PC-3 (cell line): ENCODE measurements at regions not wholly inside any gene's neighbourhood (a gene's known extent, or its start where the extent isn't known, plus 50 kb on each side); places are given as distances from the start of the nearest gene placed in this dataset.

Experiments
- ATAC-seq: fragments of 200-7000 bp; cut with Tn5 transposase; 2 replicates; pipeline ENCODE4 v1.9.1; 2020; ENCODE audit warnings: mild to moderate bottlenecking, moderate library complexity
- BruUV-seq: library from RNA; stranded (reverse); fragments of 400-500 nt; replicated peaks from 2 replicates; lab custom pipeline; 2021; lab: Mats Ljungman, UMichigan
- CTCF ChIA-PET: fragments of 300-600 bp; sonication (Branson Sonifier 250); formaldehyde crosslinking; loops from one replicate; lab custom pipeline; 2022; ENCODE audit warnings: antibody characterized with exemption; lab: Charles Lee
- POLR2A ChIA-PET: fragments of 300-600 bp; sonication (Branson Sonifier 250); formaldehyde crosslinking; loops from one replicate; lab custom pipeline; 2022; ENCODE audit warnings: antibody characterized with exemption; ENCODE audit not compliant: unreplicated experiment; lab: Charles Lee
- DNase-seq: peaks from one replicate; pipeline ENCODE4 v3.0.0-alpha.2; 2015
- H2AFZ ChIP-seq: fragments of 300-600 bp; sonication (generic); 2 replicates; pipeline ENCODE4 v1.6.0; 2016; ENCODE audit warnings: antibody characterized with exemption, low read length
- H3F3A ChIP-seq: fragments of 300-600 bp; sonication (generic); one replicate; pipeline ENCODE4 v1.6.0; 2017; ENCODE audit warnings: antibody characterized with exemption, low read length, control low read depth, mild to moderate bottlenecking; ENCODE audit not compliant: unreplicated experiment
- H3K27ac ChIP-seq: fragments of 300-600 bp; sonication (generic); 2 replicates; pipeline ENCODE4 v1.5.1; 2016; ENCODE audit warnings: mild to moderate bottlenecking, low read length
- H3K27me3 ChIP-seq: fragments of 300-600 bp; sonication (generic); 2 replicates; pipeline ENCODE4 v1.6.1; 2016; ENCODE audit warnings: low read length, mixed read lengths
- H3K36me3 ChIP-seq: fragments of 300-600 bp; sonication (generic); 2 replicates; pipeline ENCODE4 v1.6.1; 2016; ENCODE audit warnings: low read depth, mixed run types, low read length, mixed read lengths
- H3K4me1 ChIP-seq: fragments of 300-600 bp; sonication (generic); 2 replicates; pipeline ENCODE4 v1.5.1; 2016; ENCODE audit warnings: low read length; ENCODE audit not compliant: insufficient read depth
- H3K4me2 ChIP-seq: fragments of 300-600 bp; sonication (generic); 2 replicates; pipeline ENCODE4 v1.6.0; 2016; ENCODE audit warnings: low read length
- H3K4me3 ChIP-seq: fragments of 300-600 bp; sonication (generic); 2 replicates; pipeline ENCODE4 v1.5.1; 2016; ENCODE audit warnings: mild to moderate bottlenecking, low read length, mixed read lengths
- H3K79me2 ChIP-seq: fragments of 300-600 bp; sonication (generic); 2 replicates; pipeline ENCODE4 v1.6.1; 2017; ENCODE audit warnings: low read length, mixed read lengths
- H3K9ac ChIP-seq: fragments of 300-600 bp; sonication (generic); 2 replicates; pipeline ENCODE4 v1.6.0; 2016; ENCODE audit warnings: mild to moderate bottlenecking, low read length
- H3K9me2 ChIP-seq: fragments of 300-600 bp; sonication (generic); replicated peaks from 2 replicates; pipeline ENCODE4 v1.6.1; 2016; ENCODE audit warnings: mixed run types, low read length, mixed read lengths
- H3K9me3 ChIP-seq: fragments of 300-600 bp; sonication (generic); 2 replicates; pipeline ENCODE4 v1.6.1; 2016; ENCODE audit warnings: low read length, mixed read lengths
- H4K20me1 ChIP-seq: fragments of 300-600 bp; sonication (generic); 2 replicates; pipeline ENCODE4 v1.6.1; 2016; ENCODE audit warnings: low read length, mixed read lengths
- EZH2 ChIP-seq: fragments of 300-600 bp; sonication (generic); IDR thresholded peaks from one replicate; pipeline ENCODE4 v1.6.1; 2017; ENCODE audit warnings: antibody characterized with exemption, mild to moderate bottlenecking, low read length; ENCODE audit not compliant: unreplicated experiment
- EZH2phosphoT487 ChIP-seq: fragments of 300-600 bp; sonication (generic); IDR thresholded peaks from 2 replicates; pipeline ENCODE4 v1.6.1; 2018; ENCODE audit warnings: mild to moderate bottlenecking, antibody characterized with exemption, low read length, borderline replicate concordance
- intact Hi-C: fragments of 100-400 bp; cut with micrococcal nuclease; formaldehyde crosslinking; loops from 2 replicates; pipeline ENCODE4 v1.9.0; 2023
- TF ChIP-seq, protein P1 (sequence below): fragments of 300-600 bp; sonication (generic); conservative IDR thresholded peaks from 2 replicates; pipeline ENCODE4 v1.5.1; 2017; ENCODE audit warnings: antibody characterized with exemption, low read depth, mild to moderate bottlenecking, low read length

GRCh38 chr4:71269233-71269632, 69.6 kb upstream of the SLC4A4 start:
- Histone ChIP-seq H3K36me3 (no peaks in the 10 kb centered on the region), H3F3A (no peaks in the 10 kb centered on the region), H3K27ac (no peak overlapping the region), H3K9me3 (no peaks in the 10 kb centered on the region), H4K20me1 (no peaks in the 10 kb centered on the region), H3K4me1 (no peaks in the 10 kb centered on the region; the same call in 1 of the 2 replicates), H3K27me3 (no peaks in the 10 kb centered on the region), H3K9me2 (no peaks in the 10 kb centered on the region), H2AFZ (no peak overlapping the region), H3K79me2 (no peaks in the 10 kb centered on the region), H3K4me3 (no peak overlapping the region), H3K9ac (no peak overlapping the region), H3K4me2 (no peak overlapping the region)
- BruUV-seq, result no TSS peak
- no peak for ATAC-seq
- DNase-seq, result no peak
- CTCF ChIA-PET, result no interaction called here
- POLR2A ChIA-PET, result no interaction called here
- TF ChIP-seq EZH2phosphoT487 (no peak), EZH2 (no peak)
- TF ChIP-seq, protein P1, sequence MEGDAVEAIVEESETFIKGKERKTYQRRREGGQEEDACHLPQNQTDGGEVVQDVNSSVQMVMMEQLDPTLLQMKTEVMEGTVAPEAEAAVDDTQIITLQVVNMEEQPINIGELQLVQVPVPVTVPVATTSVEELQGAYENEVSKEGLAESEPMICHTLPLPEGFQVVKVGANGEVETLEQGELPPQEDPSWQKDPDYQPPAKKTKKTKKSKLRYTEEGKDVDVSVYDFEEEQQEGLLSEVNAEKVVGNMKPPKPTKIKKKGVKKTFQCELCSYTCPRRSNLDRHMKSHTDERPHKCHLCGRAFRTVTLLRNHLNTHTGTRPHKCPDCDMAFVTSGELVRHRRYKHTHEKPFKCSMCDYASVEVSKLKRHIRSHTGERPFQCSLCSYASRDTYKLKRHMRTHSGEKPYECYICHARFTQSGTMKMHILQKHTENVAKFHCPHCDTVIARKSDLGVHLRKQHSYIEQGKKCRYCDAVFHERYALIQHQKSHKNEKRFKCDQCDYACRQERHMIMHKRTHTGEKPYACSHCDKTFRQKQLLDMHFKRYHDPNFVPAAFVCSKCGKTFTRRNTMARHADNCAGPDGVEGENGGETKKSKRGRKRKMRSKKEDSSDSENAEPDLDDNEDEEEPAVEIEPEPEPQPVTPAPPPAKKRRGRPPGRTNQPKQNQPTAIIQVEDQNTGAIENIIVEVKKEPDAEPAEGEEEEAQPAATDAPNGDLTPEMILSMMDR, result no peak
- intact Hi-C loops, result no loop called here

GRCh38 chr4:71270901-71271300, 67.9 kb upstream of the SLC4A4 start:
- H3K9ac ChIP-seq, result no peak overlapping the region
- H3K9me2 ChIP-seq, result no peaks in the 10 kb centered on the region
- no peaks in the 10 kb centered on the region for H4K20me1 ChIP-seq
- peak; percentile 73 for DNase-seq
- H3F3A ChIP-seq, result no peaks in the 10 kb centered on the region
- TF ChIP-seq, protein P1, result peak; percentile 81
- TF ChIP-seq EZH2 (no peak), EZH2phosphoT487 (no peak)
- no peak overlapping the region for H3K27ac ChIP-seq
- ChIA-PET CTCF (interaction anchor here (0.6 to 1.5 kb wide), 4 partner anchors 86 to 441 kb away, joined by 3 to 9 read pairs (median 4); no protein-coding TSS in a partner anchor), POLR2A (no interaction called here)
- no peak overlapping the region for H2AFZ ChIP-seq
- no peaks in the 10 kb centered on the region for H3K9me3 ChIP-seq
- intact Hi-C loops, result loop anchor here (1.0 to 10.0 kb wide), 6 partner anchors 106 to 442 kb away; no protein-coding TSS in a partner anchor
- no peak overlapping the region for H3K4me3 ChIP-seq
- ATAC-seq, result peak; percentile 91
- H3K36me3 ChIP-seq, result no peaks in the 10 kb centered on the region
- BruUV-seq, result no TSS peak
- H3K79me2 ChIP-seq, result no peaks in the 10 kb centered on the region
- no peak overlapping the region for H3K4me2 ChIP-seq
- no peaks in the 10 kb centered on the region for H3K27me3 ChIP-seq
- no peaks in the 10 kb centered on the region; the same call in 1 of the 2 replicates for H3K4me1 ChIP-seq

GRCh38 chr4:71272976-71273375, 65.8 kb upstream of the SLC4A4 start:
- no TSS peak for BruUV-seq
- no peak overlapping the region for H3K4me2 ChIP-seq
- no peaks in the 10 kb centered on the region for H3F3A ChIP-seq
- H4K20me1 ChIP-seq, result no peaks in the 10 kb centered on the region
- no peak overlapping the region for H3K27ac ChIP-seq
- intact Hi-C loops, result loop anchor here (5.0 to 10.0 kb wide), 3 partner anchors 104 to 252 kb away; no protein-coding TSS in a partner anchor
- ChIA-PET CTCF (no interaction called here), POLR2A (no interaction called here)
- H3K79me2 ChIP-seq, result no peaks in the 10 kb centered on the region
- no peak overlapping the region for H2AFZ ChIP-seq
- H3K4me3 ChIP-seq, result no peak overlapping the region
- H3K9me2 ChIP-seq, result no peaks in the 10 kb centered on the region
- no peaks in the 10 kb centered on the region for H3K9me3 ChIP-seq
- no peaks in the 10 kb centered on the region for H3K27me3 ChIP-seq
- TF ChIP-seq EZH2phosphoT487, result no peak
- no peak overlapping the region for H3K9ac ChIP-seq
- DNase-seq (peak; percentile 13), ATAC-seq (peak; percentile 28; the same call in 1 of the 2 replicates)
- no peaks in the 10 kb centered on the region; the same call in 1 of the 2 replicates for H3K4me1 ChIP-seq
- H3K36me3 ChIP-seq, result no peaks in the 10 kb centered on the region
